H1 (cell line): ENCODE measurements at regions not wholly inside any gene's neighbourhood (a gene's known extent, or its start where the extent isn't known, plus 50 kb on each side); places are given as distances from the start of the nearest gene placed in this dataset.

ENCODE experiments used
- CTCF ChIA-PET: fragments of 300-600 bp; sonication (Branson Sonifier 250); formaldehyde crosslinking; loops from one replicate; lab custom pipeline; 2021; ENCODE audit not compliant: partially characterized antibody; lab: Charles Lee
- POLR2A ChIA-PET: fragments of 300-600 bp; sonication (Branson Sonifier 250); formaldehyde crosslinking; loops from one replicate; lab custom pipeline; 2021; ENCODE audit warnings: inconsistent platforms; ENCODE audit not compliant: partially characterized antibody; lab: Charles Lee
- DNase-seq, 2 experiments: peaks; one replicate each; pipeline versions ENCODE4 v3.0.0 to v3.0.0-alpha.2; 2010 to 2022; ENCODE audit warnings: low spot score in 2 of 2, low read depth in 1 of 2, mixed read lengths in 1 of 2
- FAIRE-seq: peaks from 2 replicates; lab custom pipeline; 2011; peaks lifted over from hg19 to GRCh38; lab: Jason Lieb, UNC
- H2AFZ ChIP-seq: 2 replicates; pipeline ENCODE4 v1.8.1; 2012; ENCODE audit warnings: low read length, inconsistent platforms
- H2AK5ac ChIP-seq: 2 replicates; pipeline ENCODE4 v1.6.1; 2013; ENCODE audit warnings: low read depth, low read length
- H2BK120ac ChIP-seq: replicated peaks from 2 replicates; pipeline ENCODE3; 2013; ENCODE audit warnings: low read depth, low read length, inconsistent platforms
- H2BK12ac ChIP-seq: 2 replicates; pipeline ENCODE4 v1.6.1; 2013; ENCODE audit warnings: low read depth, low read length
- H2BK15ac ChIP-seq: 2 replicates; pipeline ENCODE4 v1.6.1; 2013; ENCODE audit warnings: low read length
- H2BK20ac ChIP-seq: 2 replicates; pipeline ENCODE4 v1.6.1; 2013; ENCODE audit warnings: low read length
- H2BK5ac ChIP-seq: 2 replicates; pipeline ENCODE4 v1.6.1; 2013; ENCODE audit warnings: low read depth, low read length
- H3K14ac ChIP-seq: 2 replicates; pipeline ENCODE4 v1.6.1; 2013; ENCODE audit warnings: inconsistent platforms; ENCODE audit not compliant: insufficient read length
- H3K18ac ChIP-seq: 2 replicates; pipeline ENCODE4 v1.6.1; 2013; ENCODE audit warnings: low read length; ENCODE audit errors: extremely low read depth
- H3K23ac ChIP-seq: 2 replicates; pipeline ENCODE4 v1.6.1; 2013; ENCODE audit warnings: inconsistent platforms; ENCODE audit not compliant: insufficient read length
- H3K23me2 ChIP-seq: 2 replicates; pipeline ENCODE4 v1.6.1; 2013; ENCODE audit warnings: low read depth, low read length
- H3K27ac ChIP-seq: 2 replicates; pipeline ENCODE4 v1.6.1; 2011; ENCODE audit warnings: low read depth, low read length, inconsistent platforms
- H3K27me3 ChIP-seq, 4 experiments: replicated peaks in 1 of 4; 1 replicate in 1 of 4; 2 replicates in 3 of 4; pipeline versions ENCODE4 v1.6.1 to v1.8.1; 2011 to 2013; ENCODE audit warnings: low read length in 3 of 4, mild to moderate bottlenecking in 3 of 4, inconsistent platforms in 2 of 4, mixed read lengths in 2 of 4, moderate library complexity in 1 of 4; ENCODE audit not compliant: control insufficient read depth in 3 of 4, insufficient read depth in 3 of 4; ENCODE audit errors: extremely low read depth in 1 of 4
- H3K36me3 ChIP-seq, 4 experiments: 2 replicates each; pipeline versions ENCODE4 v1.6.1 to v1.8.1; 2011 to 2013; ENCODE audit warnings: mild to moderate bottlenecking in 4 of 4, low read length in 3 of 4, moderate library complexity in 2 of 4, control low read depth in 1 of 4, inconsistent platforms in 1 of 4; ENCODE audit not compliant: insufficient read depth in 4 of 4, control insufficient read depth in 2 of 4
- H3K4ac ChIP-seq: replicated peaks from 2 replicates; pipeline ENCODE3; 2013; ENCODE audit warnings: low read length, low read depth, mixed read lengths, inconsistent platforms; ENCODE audit not compliant: insufficient read length
- H3K4me1 ChIP-seq, 4 experiments: replicated peaks in 1 of 4; 1 replicate in 1 of 4; 2 replicates in 3 of 4; pipeline versions ENCODE4 v1.6.1 to v1.8.1; 2011 to 2013; ENCODE audit warnings: low read length in 3 of 4, inconsistent platforms in 2 of 4, mixed read lengths in 1 of 4; ENCODE audit not compliant: insufficient read depth in 4 of 4, control insufficient read depth in 3 of 4
- H3K4me2 ChIP-seq, 2 experiments: 2 replicates each; pipeline versions ENCODE4 v1.6.1 to v1.8.1; 2011 to 2013; ENCODE audit warnings: low read depth in 2 of 2, low read length in 2 of 2, control low read depth in 1 of 2, inconsistent platforms in 1 of 2, mild to moderate bottlenecking in 1 of 2; ENCODE audit not compliant: insufficient read depth in 1 of 2
- H3K4me3 ChIP-seq, 4 experiments: fragments of 200-600, 300-600 bp in 1 of 4; sonication (generic), shearing (Covaris generic), sonication (Bioruptor Twin) in 1 of 4; 2 replicates each; pipeline versions ENCODE4 v1.5.1 to v1.8.1; 2011 to 2016; ENCODE audit warnings: low read length in 4 of 4, low read depth in 3 of 4, control low read depth in 2 of 4, inconsistent platforms in 2 of 4, mild to moderate bottlenecking in 2 of 4, mixed read lengths in 1 of 4, moderate library complexity in 1 of 4; ENCODE audit not compliant: insufficient read depth in 2 of 4; ENCODE audit errors: extremely low read depth in 1 of 4
- H3K56ac ChIP-seq: replicated peaks from 2 replicates; pipeline ENCODE3; 2013; ENCODE audit warnings: low read depth, mild to moderate bottlenecking, mixed read lengths, low read length, inconsistent platforms; ENCODE audit not compliant: insufficient read length
- H3K79me1 ChIP-seq: 2 replicates; pipeline ENCODE4 v1.6.1; 2013; ENCODE audit warnings: low read depth, low read length, control low read depth
- H3K79me2 ChIP-seq, 2 experiments: 2 replicates each; pipeline versions ENCODE4 v1.6.1 to v1.8.1; 2012 to 2013; ENCODE audit warnings: low read length in 2 of 2, mild to moderate bottlenecking in 2 of 2, inconsistent platforms in 1 of 2; ENCODE audit not compliant: insufficient read depth in 2 of 2, control insufficient read depth in 1 of 2
- H3K9ac ChIP-seq, 4 experiments: replicated peaks in 1 of 4; 1 replicate in 1 of 4; 2 replicates in 3 of 4; pipeline versions ENCODE4 v1.6.1 to v1.8.1; 2011 to 2013; ENCODE audit warnings: low read depth in 3 of 4, low read length in 3 of 4, control low read depth in 2 of 4, mild to moderate bottlenecking in 2 of 4, moderate library complexity in 2 of 4, inconsistent platforms in 1 of 4; ENCODE audit errors: extremely low read depth in 1 of 4
- H3K9me3 ChIP-seq, 2 experiments: 2 replicates each; pipeline versions ENCODE4 v1.6.1 to v1.8.1; 2012 to 2013; ENCODE audit warnings: mild to moderate bottlenecking in 2 of 2, moderate library complexity in 2 of 2, control low read depth in 1 of 2, inconsistent platforms in 1 of 2, low read depth in 1 of 2, low read length in 1 of 2, mixed read lengths in 1 of 2; ENCODE audit not compliant: insufficient read depth in 2 of 2
- H4K20me1 ChIP-seq, 2 experiments: replicated peaks in 1 of 2; 2 replicates each; pipeline versions ENCODE3 to v1.8.1; 2011 to 2013; ENCODE audit warnings: inconsistent platforms in 2 of 2, low read length in 2 of 2, mild to moderate bottlenecking in 1 of 2; ENCODE audit not compliant: insufficient read depth in 2 of 2, control insufficient read depth in 1 of 2
- H4K5ac ChIP-seq: 2 replicates; pipeline ENCODE4 v1.6.1; 2013; ENCODE audit warnings: low read length, low read depth, mixed read lengths, inconsistent platforms; ENCODE audit not compliant: insufficient read length
- H4K8ac ChIP-seq: 2 replicates; pipeline ENCODE4 v1.8.0; 2013; ENCODE audit warnings: mild to moderate bottlenecking, moderate library complexity, low read length, inconsistent platforms; ENCODE audit not compliant: insufficient read depth; ENCODE audit errors: extremely low read depth
- H4K91ac ChIP-seq: replicated peaks from 2 replicates; pipeline ENCODE3; 2013; ENCODE audit warnings: low read length, mixed read lengths, inconsistent platforms; ENCODE audit not compliant: insufficient read length
- E2F6 ChIP-seq: IDR thresholded peaks from 2 replicates; pipeline ENCODE4 v1.6.1; 2012; ENCODE audit warnings: inconsistent platforms
- HDAC6 ChIP-seq: IDR thresholded peaks from one replicate; pipeline ENCODE4 v1.7.1; 2012; ENCODE audit warnings: low read depth, mild to moderate bottlenecking, inconsistent platforms, low read length, moderate library complexity
- NRF1 ChIP-seq: IDR thresholded peaks from 2 replicates; pipeline ENCODE4 v1.6.1; 2011; ENCODE audit warnings: mild to moderate bottlenecking, low read depth, low read length, improper control_type of control experiment
- SP2 ChIP-seq: IDR thresholded peaks from 2 replicates; pipeline ENCODE4 v1.6.1; 2012; ENCODE audit warnings: mild to moderate bottlenecking, low read length, inconsistent platforms
- SUZ12 ChIP-seq: fragments of 200-600 bp; sonication (generic); IDR thresholded peaks from 2 replicates; pipeline ENCODE4 v1.6.1; 2012; ENCODE audit warnings: mild to moderate bottlenecking, inconsistent platforms, low read length, moderate library complexity, mixed read lengths
- WGBS, 2 experiments: shearing (Covaris generic) in 1 of 2; methylation state at CpG; one replicate each; pipeline versions ENCODE4 v1.1.6 to v1.1.7; 2013 to 2015; ENCODE audit warnings: low lambda C conversion rate in 2 of 2, mixed read lengths in 2 of 2, inconsistent platforms in 1 of 2, low coverage in 1 of 2, missing lambda C conversion rate in 1 of 2; ENCODE audit not compliant: insufficient replicate concordance in 2 of 2, insufficient coverage in 1 of 2, insufficient read length in 1 of 2; ENCODE audit errors: extremely low coverage in 1 of 2, missing lambda C conversion rate in 1 of 2; 5-methylcytosine and 5-hydroxymethylcytosine counted together

- H4K8ac ChIP-seq, result no peak overlapping the region
- no peak overlapping the region for H3K4me2 ChIP-seq
- no peak overlapping the region for H3K27ac ChIP-seq
- no peaks in the 10 kb centered on the region for H3K79me1 ChIP-seq
- no peak overlapping the region for H2BK12ac ChIP-seq
- H4K20me1 ChIP-seq, result no peaks in the 10 kb centered on the region
- H3K79me2 ChIP-seq, result no peaks in the 10 kb centered on the region
- H3K23me2 ChIP-seq, result no peaks in the 10 kb centered on the region
- H2BK5ac ChIP-seq, result no peak overlapping the region
- H3K9ac ChIP-seq, result no peak overlapping the region
- no peak overlapping the region for H2BK15ac ChIP-seq
- H2AK5ac ChIP-seq, result no peak overlapping the region
- POLR2A ChIA-PET, result no interaction called here
- H3K4me3 ChIP-seq, result no peak overlapping the region
- CTCF ChIA-PET, result interaction anchor here (1.0 kb wide), 1 partner anchor 17 kb away, joined by 4 read pairs; no protein-coding TSS in a partner anchor
- no peaks in the 10 kb centered on the region for H3K36me3 ChIP-seq
- 64% methylated on average over 3 of the region's 3 CpGs; no CpG with 5 or more reads in 1 of the 2 experiments for WGBS, 2 experiments
- H2BK120ac ChIP-seq, result no peak overlapping the region
- peaks cover 0 to 2% of the 10 kb centered on the region in 2 experiments; a peak in 1 of 4 replicates for H3K9me3 ChIP-seq
- no peak overlapping the region for H2BK20ac ChIP-seq
- DNase-seq, result no peak
- no peaks in the 10 kb centered on the region for H3K27me3 ChIP-seq
- H3K56ac ChIP-seq, result no peak overlapping the region
- H3K23ac ChIP-seq, result no peak overlapping the region
- H3K14ac ChIP-seq, result no peak overlapping the region
- H2AFZ ChIP-seq, result no peak overlapping the region
- no peaks in the 10 kb centered on the region for H3K4me1 ChIP-seq
- no peak overlapping the region for H3K18ac ChIP-seq
- H3K4ac ChIP-seq, result no peak overlapping the region
- no peak overlapping the region for H4K91ac ChIP-seq
- FAIRE-seq, result no peak
- H4K5ac ChIP-seq, result no peak overlapping the region
- TF ChIP-seq SP2, result no peak
- TF ChIP-seq NRF1, result no peak
- TF ChIP-seq E2F6, result no peak
- no peak for TF ChIP-seq SUZ12
- no peak for TF ChIP-seq HDAC6
These were observed 1251.1 kb downstream of the AMY1C start for GRCh38 chr1:105000793-105001192.
